CD14-positive monocyte (primary cell): ENCODE measurements at regions not wholly inside any gene's neighbourhood (a gene's known extent, or its start where the extent isn't known, plus 50 kb on each side); places are given as distances from the start of the nearest gene placed in this dataset.

Experiments
- DNase-seq, 3 donors: peaks; one replicate each; pipeline ENCODE4 v3.0.0-alpha.2; 2011 to 2022
- H2AFZ ChIP-seq: 2 replicates; pipeline ENCODE4 v1.6.0; 2012; ENCODE audit warnings: mild to moderate bottlenecking, low read depth, low read length, inconsistent platforms; ENCODE audit not compliant: insufficient read depth, poor library complexity, severe bottlenecking
- H3K27ac ChIP-seq, 2 donors: 1 replicate in 1 of 2; 2 replicates in 1 of 2; pipeline ENCODE4 v1.5.1; 2012 to 2013; ENCODE audit warnings: low read length in 2 of 2, control low read depth in 1 of 2, inconsistent platforms in 1 of 2, low read depth in 1 of 2, mild to moderate bottlenecking in 1 of 2
- H3K27me3 ChIP-seq, 2 donors: one replicate each; pipeline versions ENCODE4 v1.6.0 to v1.6.1; 2011 to 2013; ENCODE audit warnings: low read length in 2 of 2; ENCODE audit not compliant: control insufficient read depth in 2 of 2, insufficient read depth in 2 of 2
- H3K36me3 ChIP-seq, 2 donors: replicated peaks in 1 of 2; 1 replicate in 1 of 2; 2 replicates in 1 of 2; pipeline versions ENCODE4 v1.5.1 to v1.6.1; 2012 to 2013; ENCODE audit warnings: low read length in 2 of 2, control low read depth in 1 of 2, inconsistent platforms in 1 of 2, mild to moderate bottlenecking in 1 of 2; ENCODE audit not compliant: insufficient read depth in 2 of 2, control insufficient read depth in 1 of 2
- H3K4me1 ChIP-seq, 2 donors: 1 replicate in 1 of 2; 2 replicates in 1 of 2; pipeline versions ENCODE4 v1.5.1 to v1.6.1; 2012 to 2013; ENCODE audit warnings: low read length in 2 of 2, control low read depth in 1 of 2, inconsistent platforms in 1 of 2, mild to moderate bottlenecking in 1 of 2, moderate library complexity in 1 of 2; ENCODE audit not compliant: insufficient read depth in 2 of 2, control insufficient read depth in 1 of 2
- H3K4me2 ChIP-seq: replicated peaks from 2 replicates; pipeline ENCODE3; 2012; ENCODE audit warnings: low read length, moderate library complexity, mild to moderate bottlenecking; ENCODE audit not compliant: poor library complexity, severe bottlenecking; ENCODE audit errors: extremely low read depth
- H3K4me3 ChIP-seq, 3 experiments: fragments of 200-600 bp in 1 of 3; sonication (generic) in 1 of 3; replicated peaks in 1 of 3; 1 replicate in 2 of 3; 2 replicates in 1 of 3; pipeline ENCODE4 v1.5.1; 2011 to 2013; ENCODE audit warnings: low read length in 3 of 3, mild to moderate bottlenecking in 3 of 3, control low read depth in 2 of 3, low read depth in 2 of 3, inconsistent platforms in 1 of 3, moderate library complexity in 1 of 3
- H3K79me2 ChIP-seq: 2 replicates; pipeline ENCODE4 v1.6.0; 2012; ENCODE audit warnings: mild to moderate bottlenecking, control low read depth, inconsistent platforms, low read length, moderate library complexity; ENCODE audit not compliant: insufficient read depth
- H3K9ac ChIP-seq: 2 replicates; pipeline ENCODE4 v1.6.0; 2017; ENCODE audit warnings: low read length, mild to moderate bottlenecking; ENCODE audit not compliant: insufficient read depth, poor library complexity, severe bottlenecking
- H3K9me3 ChIP-seq, 2 donors: replicated peaks in 1 of 2; 1 replicate in 1 of 2; 2 replicates in 1 of 2; pipeline versions ENCODE4 v1.5.1 to v1.6.1; 2012 to 2013; ENCODE audit warnings: low read length in 2 of 2, control low read depth in 1 of 2; ENCODE audit not compliant: control insufficient read depth in 1 of 2, insufficient read depth in 1 of 2
- H4K20me1 ChIP-seq: 2 replicates; pipeline ENCODE4 v1.6.0; 2012; ENCODE audit warnings: mild to moderate bottlenecking, low read length, control low read depth, moderate library complexity; ENCODE audit not compliant: insufficient read depth
- H3K27ac Mint-ChIP-seq, 7 donors: one replicate each; pipeline ENCODE4 v1.8.0; 2020; ENCODE audit warnings: mild to moderate bottlenecking in 7 of 7, mixed read lengths in 7 of 7, moderate library complexity in 6 of 7, inconsistent platforms in 2 of 7
- H3K27me3 Mint-ChIP-seq, 3 donors: one replicate each; pipeline ENCODE4 v1.8.0; 2021 to 2022; ENCODE audit warnings: low read depth in 3 of 3, mild to moderate bottlenecking in 3 of 3, mixed read lengths in 3 of 3, moderate library complexity in 3 of 3, inconsistent platforms in 1 of 3
- H3K36me3 Mint-ChIP-seq, 2 donors: one replicate each; pipeline ENCODE4 v1.8.0; 2020; ENCODE audit warnings: mixed read lengths in 2 of 2, inconsistent platforms in 1 of 2, mild to moderate bottlenecking in 1 of 2
- H3K4me1 Mint-ChIP-seq: one replicate; pipeline ENCODE4 v1.8.0; 2020; ENCODE audit warnings: mild to moderate bottlenecking, mixed read lengths
- H3K4me3 Mint-ChIP-seq, 2 donors: one replicate each; pipeline ENCODE4 v1.8.0; 2020; ENCODE audit warnings: mild to moderate bottlenecking in 2 of 2, mixed read lengths in 2 of 2, moderate library complexity in 1 of 2
- H3K9me3 Mint-ChIP-seq, 7 donors: one replicate each; pipeline ENCODE4 v1.8.0; 2020 to 2022; ENCODE audit warnings: mixed read lengths in 7 of 7, mild to moderate bottlenecking in 6 of 7, moderate library complexity in 6 of 7, inconsistent platforms in 2 of 7
- WGBS: methylation state at CpG from one replicate; pipeline ENCODE4 v1.1.5; 2013; ENCODE audit warnings: missing lambda C conversion rate; ENCODE audit not compliant: insufficient coverage; 5-methylcytosine and 5-hydroxymethylcytosine counted together
- intact Hi-C, 2 donors: fragments of 100-400 bp; cut with micrococcal nuclease; formaldehyde crosslinking; loops; one replicate each; pipeline versions ENCODE4 v1.15.0 to v1.15.1; 2023
- TF ChIP-seq, protein P1 (sequence below): fragments of 200-600 bp; IDR thresholded peaks from one replicate; pipeline ENCODE4 v1.8.0; 2022; ENCODE audit warnings: antibody characterized with exemption, mild to moderate bottlenecking

DNA sequence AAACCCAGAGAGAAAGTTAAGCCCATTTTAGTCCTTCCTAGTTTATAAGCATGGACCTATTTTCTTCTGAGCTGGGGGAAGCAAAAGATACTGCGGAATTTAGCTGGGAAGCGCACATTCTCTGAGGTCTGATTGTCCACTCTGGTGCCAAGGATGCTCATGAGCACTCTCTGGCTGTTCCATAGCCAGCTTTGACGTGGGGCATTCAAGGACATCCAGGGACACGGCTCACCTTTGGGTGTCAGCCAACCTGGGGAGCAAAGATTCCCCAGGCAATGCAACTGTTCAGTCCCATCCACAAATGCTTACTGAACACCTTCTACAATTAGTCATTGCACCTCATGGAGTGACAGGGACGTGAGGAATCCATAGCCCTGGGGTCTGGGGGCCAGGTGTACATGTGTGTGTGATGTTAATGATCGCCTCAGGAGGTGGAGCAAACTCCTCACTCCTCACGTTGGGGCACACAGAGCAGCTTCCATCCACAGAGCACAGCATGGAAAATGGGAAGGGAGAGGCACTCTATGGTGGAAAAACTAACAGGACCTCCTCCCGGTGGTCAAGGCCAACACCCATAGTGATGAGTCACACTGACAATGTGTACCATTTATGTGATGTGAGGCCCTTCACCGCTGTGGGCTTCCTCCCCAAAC, 67.5 kb upstream of the IGFBP3 start:
- intact Hi-C loops = no loop called here
- no peak overlapping the region for H3K27ac Mint-ChIP-seq

DNA sequence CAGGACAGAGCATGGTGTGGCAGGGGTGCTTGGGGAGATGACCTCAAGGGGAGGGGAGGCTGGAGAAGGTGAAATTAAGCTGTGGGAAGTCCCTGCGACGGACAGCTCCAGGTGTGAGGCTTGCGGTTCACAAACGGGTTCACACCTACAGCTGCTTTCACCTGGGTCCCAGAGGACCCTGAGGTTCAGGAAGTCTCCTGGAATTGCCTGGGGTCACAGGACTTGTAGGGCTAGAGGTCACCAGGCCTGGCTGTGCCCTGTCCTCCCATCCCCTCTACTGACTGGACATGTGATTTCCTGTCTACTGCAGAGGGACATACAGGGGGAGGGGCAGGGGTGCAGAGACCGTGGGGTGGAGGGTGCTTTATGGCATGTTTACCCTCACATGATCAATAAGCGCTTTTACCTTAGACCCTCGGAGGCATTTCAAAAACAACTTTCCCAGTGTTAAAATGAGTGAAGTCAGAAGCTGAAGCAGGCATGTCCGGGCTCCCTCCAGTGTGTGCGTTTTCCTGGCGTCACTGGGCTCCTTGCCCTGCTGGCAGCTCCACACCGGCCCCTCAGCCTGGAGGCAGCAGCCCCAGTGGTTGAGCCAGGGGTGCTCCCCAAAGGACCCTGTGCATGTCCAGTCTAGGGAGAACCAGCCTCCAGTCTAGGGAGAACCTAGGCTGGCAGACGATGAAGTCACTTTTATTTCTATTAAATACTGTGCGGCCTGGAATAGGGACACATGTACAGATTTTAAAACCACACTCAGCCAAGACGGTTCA, 66.6 kb upstream of the IGFBP3 start:
- TF ChIP-seq, protein P1, sequence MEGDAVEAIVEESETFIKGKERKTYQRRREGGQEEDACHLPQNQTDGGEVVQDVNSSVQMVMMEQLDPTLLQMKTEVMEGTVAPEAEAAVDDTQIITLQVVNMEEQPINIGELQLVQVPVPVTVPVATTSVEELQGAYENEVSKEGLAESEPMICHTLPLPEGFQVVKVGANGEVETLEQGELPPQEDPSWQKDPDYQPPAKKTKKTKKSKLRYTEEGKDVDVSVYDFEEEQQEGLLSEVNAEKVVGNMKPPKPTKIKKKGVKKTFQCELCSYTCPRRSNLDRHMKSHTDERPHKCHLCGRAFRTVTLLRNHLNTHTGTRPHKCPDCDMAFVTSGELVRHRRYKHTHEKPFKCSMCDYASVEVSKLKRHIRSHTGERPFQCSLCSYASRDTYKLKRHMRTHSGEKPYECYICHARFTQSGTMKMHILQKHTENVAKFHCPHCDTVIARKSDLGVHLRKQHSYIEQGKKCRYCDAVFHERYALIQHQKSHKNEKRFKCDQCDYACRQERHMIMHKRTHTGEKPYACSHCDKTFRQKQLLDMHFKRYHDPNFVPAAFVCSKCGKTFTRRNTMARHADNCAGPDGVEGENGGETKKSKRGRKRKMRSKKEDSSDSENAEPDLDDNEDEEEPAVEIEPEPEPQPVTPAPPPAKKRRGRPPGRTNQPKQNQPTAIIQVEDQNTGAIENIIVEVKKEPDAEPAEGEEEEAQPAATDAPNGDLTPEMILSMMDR = no peak
- Mint-ChIP-seq H3K27ac (no peak overlapping the region), H3K4me1 (no peaks in the 10 kb centered on the region), H3K36me3 (no peaks in the 10 kb centered on the region), H3K9me3 (peaks cover 0 to 16% (median 8%) of the 10 kb centered on the region in 7 donors), H3K4me3 (no peak overlapping the region), H3K27me3 (peaks cover 0 to 8% (median 0%) of the 10 kb centered on the region in 3 donors)
- no peak overlapping the region for H3K4me2 ChIP-seq
- no peak overlapping the region for H3K4me3 ChIP-seq
- no peak overlapping the region for H2AFZ ChIP-seq
- no peaks in the 10 kb centered on the region for H3K36me3 ChIP-seq
- H3K79me2 ChIP-seq = no peaks in the 10 kb centered on the region
- H3K4me1 ChIP-seq = no peaks in the 10 kb centered on the region
- H3K27me3 ChIP-seq = no peaks in the 10 kb centered on the region
- no peak overlapping the region for H3K9ac ChIP-seq
- no peak for DNase-seq
- no peaks in the 10 kb centered on the region for H4K20me1 ChIP-seq
- no peaks in the 10 kb centered on the region for H3K9me3 ChIP-seq
- intact Hi-C loops = no loop called here
- no peak overlapping the region for H3K27ac ChIP-seq
- WGBS = 88% methylated on average over 7 of the region's 14 CpGs

More for the DNA sequence above, 67.5 kb upstream of the IGFBP3 start:
- Histone ChIP-seq H3K9me3 (no peaks in the 10 kb centered on the region), H3K27ac (no peak overlapping the region), H2AFZ (no peak overlapping the region), H3K36me3 (no peaks in the 10 kb centered on the region), H3K9ac (no peak overlapping the region), H3K4me3 (no peak overlapping the region), H3K27me3 (no peaks in the 10 kb centered on the region), H3K4me1 (no peaks in the 10 kb centered on the region), H3K79me2 (no peaks in the 10 kb centered on the region), H3K4me2 (no peak overlapping the region), H4K20me1 (no peaks in the 10 kb centered on the region)
- DNase-seq = no peak
- WGBS = 81% methylated on average over 4 of the region's 9 CpGs
- Mint-ChIP-seq H3K27me3 (peaks cover 0 to 1% (median 0%) of the 10 kb centered on the region in 3 donors), H3K4me1 (no peaks in the 10 kb centered on the region), H3K4me3 (no peak overlapping the region), H3K9me3 (peaks cover 0 to 16% (median 8%) of the 10 kb centered on the region in 7 donors), H3K36me3 (no peaks in the 10 kb centered on the region)
- TF ChIP-seq, protein P1 = no peak
